RWPE2 (cell line): ENCODE measurements at regions not wholly inside any gene's neighbourhood (a gene's known extent, or its start where the extent isn't known, plus 50 kb on each side); places are given as distances from the start of the nearest gene placed in this dataset.
"Not testable (repeated sequence)": the region's sequence is repeated elsewhere in the genome, so short reads cannot be mapped to it uniquely, and the experiment has no call there.

ENCODE experiments used
- ATAC-seq: fragments of 200-7000 bp; cut with Tn5 transposase; 3 replicates; pipeline ENCODE4 v1.9.1; 2021; ENCODE audit warnings: low read depth
- DNase-seq: peaks from one replicate; pipeline ENCODE4 v3.0.0-alpha.2; 2020; ENCODE audit warnings: low spot score
- H3K27ac ChIP-seq: fragments of 450-650 bp; 2 replicates; pipeline ENCODE4 v1.5.1; 2017; ENCODE audit warnings: mild to moderate bottlenecking; ENCODE audit not compliant: poor library complexity, severe bottlenecking
- H3K27me3 ChIP-seq: fragments of 250-450 bp; sonication (Bioruptor Pico); 2 replicates; pipeline ENCODE4 v1.5.1; 2021; ENCODE audit warnings: mild to moderate bottlenecking, moderate library complexity; ENCODE audit not compliant: insufficient read depth, poor library complexity, severe bottlenecking
- H3K36me3 ChIP-seq: fragments of 250-450 bp; sonication (Bioruptor Pico); 2 replicates; pipeline ENCODE4 v1.5.1; 2020; ENCODE audit warnings: low read depth, mild to moderate bottlenecking, moderate library complexity
- H3K4me1 ChIP-seq: fragments of 250-450 bp; sonication (Bioruptor Pico); 2 replicates; pipeline ENCODE4 v1.5.1; 2021; ENCODE audit warnings: mild to moderate bottlenecking, moderate library complexity; ENCODE audit not compliant: insufficient read depth, poor library complexity, severe bottlenecking
- H3K4me3 ChIP-seq: fragments of 250-450 bp; sonication (Bioruptor Pico); 2 replicates; pipeline ENCODE4 v1.5.1; 2021; ENCODE audit warnings: mild to moderate bottlenecking, moderate library complexity; ENCODE audit not compliant: severe bottlenecking
- H3K9me3 ChIP-seq: fragments of 250-450 bp; sonication (Bioruptor Pico); 2 replicates; pipeline ENCODE4 v1.5.1; 2021; ENCODE audit warnings: mild to moderate bottlenecking, moderate library complexity; ENCODE audit not compliant: severe bottlenecking
- TF ChIP-seq, protein P1 (sequence below): fragments of 450-650 bp; IDR thresholded peaks from one replicate; pipeline ENCODE4 v1.5.1; 2017; ENCODE audit warnings: mild to moderate bottlenecking, moderate library complexity; ENCODE audit not compliant: poor library complexity, severe bottlenecking

DNA sequence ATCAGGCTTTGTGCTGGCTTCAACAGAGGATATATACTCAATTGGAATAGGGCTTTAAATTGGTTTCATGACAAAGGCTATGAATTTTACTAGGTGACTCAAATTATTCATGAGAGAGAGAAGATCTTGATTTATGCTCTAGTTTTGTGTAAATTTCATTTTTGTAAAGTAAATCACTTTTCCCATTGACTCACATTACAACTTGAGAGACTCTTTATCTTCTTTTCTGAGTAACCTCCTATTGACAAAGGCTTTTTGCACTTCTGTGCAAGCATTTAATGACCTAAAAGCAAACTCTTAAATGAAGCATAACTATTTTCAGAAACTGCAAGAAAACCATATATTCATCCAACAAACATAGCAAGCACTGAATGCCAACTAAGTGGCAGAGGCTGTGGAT lies 98.5 kb upstream of the RHOBTB1 start:
- Histone ChIP-seq H3K27ac (no peak overlapping the region), H3K27me3 (no peaks in the 10 kb centered on the region), H3K4me1 (no peaks in the 10 kb centered on the region), H3K9me3 (no peaks in the 10 kb centered on the region), H3K4me3 (no peak overlapping the region), H3K36me3 (no peaks in the 10 kb centered on the region)
- DNase-seq (no peak), ATAC-seq (no peak)
- TF ChIP-seq, protein P1, sequence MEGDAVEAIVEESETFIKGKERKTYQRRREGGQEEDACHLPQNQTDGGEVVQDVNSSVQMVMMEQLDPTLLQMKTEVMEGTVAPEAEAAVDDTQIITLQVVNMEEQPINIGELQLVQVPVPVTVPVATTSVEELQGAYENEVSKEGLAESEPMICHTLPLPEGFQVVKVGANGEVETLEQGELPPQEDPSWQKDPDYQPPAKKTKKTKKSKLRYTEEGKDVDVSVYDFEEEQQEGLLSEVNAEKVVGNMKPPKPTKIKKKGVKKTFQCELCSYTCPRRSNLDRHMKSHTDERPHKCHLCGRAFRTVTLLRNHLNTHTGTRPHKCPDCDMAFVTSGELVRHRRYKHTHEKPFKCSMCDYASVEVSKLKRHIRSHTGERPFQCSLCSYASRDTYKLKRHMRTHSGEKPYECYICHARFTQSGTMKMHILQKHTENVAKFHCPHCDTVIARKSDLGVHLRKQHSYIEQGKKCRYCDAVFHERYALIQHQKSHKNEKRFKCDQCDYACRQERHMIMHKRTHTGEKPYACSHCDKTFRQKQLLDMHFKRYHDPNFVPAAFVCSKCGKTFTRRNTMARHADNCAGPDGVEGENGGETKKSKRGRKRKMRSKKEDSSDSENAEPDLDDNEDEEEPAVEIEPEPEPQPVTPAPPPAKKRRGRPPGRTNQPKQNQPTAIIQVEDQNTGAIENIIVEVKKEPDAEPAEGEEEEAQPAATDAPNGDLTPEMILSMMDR, result no peak

GRCh38 chr10:61040399-61041016 lies 96.5 kb upstream of the RHOBTB1 start:
- TF ChIP-seq, protein P1, result no peak
- H3K4me3 ChIP-seq, result no peak overlapping the region
- H3K36me3 ChIP-seq, result no peaks in the 10 kb centered on the region
- no peaks in the 10 kb centered on the region for H3K4me1 ChIP-seq
- DNase-seq, result no peak
- ATAC-seq, result no peak
- H3K27me3 ChIP-seq, result no peaks in the 10 kb centered on the region
- H3K27ac ChIP-seq, result no peak overlapping the region
- H3K9me3 ChIP-seq, result no peaks in the 10 kb centered on the region

DNA sequence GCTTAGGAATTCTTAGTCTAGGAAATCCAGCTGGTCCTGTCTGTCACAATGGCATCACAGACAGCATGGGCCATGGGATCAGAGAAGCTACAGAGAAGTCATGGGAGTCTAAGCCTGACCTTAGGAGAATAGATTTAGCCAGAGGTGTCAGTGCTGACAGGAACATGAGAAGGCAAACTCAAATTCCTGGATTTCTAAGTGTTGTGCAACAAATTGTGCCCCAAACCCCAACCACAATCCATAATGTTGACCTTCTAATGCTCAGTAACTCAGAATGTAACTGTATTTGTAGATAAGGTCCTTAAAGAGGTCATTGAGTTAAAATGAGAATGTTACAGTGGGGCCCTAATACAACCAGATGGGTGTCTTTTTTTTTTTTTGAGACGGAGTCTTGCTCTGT lies 95.9 kb upstream of the RHOBTB1 start:
- TF ChIP-seq, protein P1, result no peak
- Histone ChIP-seq H3K4me1 (no peaks in the 10 kb centered on the region), H3K4me3 (no peak overlapping the region), H3K27ac (no peak overlapping the region), H3K27me3 (no peaks in the 10 kb centered on the region), H3K9me3 (no peaks in the 10 kb centered on the region), H3K36me3 (no peaks in the 10 kb centered on the region)
- ATAC-seq (no peak), DNase-seq (no peak)

- not testable (repeated sequence) for H3K9me3 ChIP-seq, ATAC-seq, DNase-seq, H3K36me3 ChIP-seq, H3K4me3 ChIP-seq, H3K27ac ChIP-seq, H3K4me1 ChIP-seq, H3K27me3 ChIP-seq
Observed at GRCh38 chr10:61037261-61037830, 93.4 kb upstream of the RHOBTB1 start.

DNA sequence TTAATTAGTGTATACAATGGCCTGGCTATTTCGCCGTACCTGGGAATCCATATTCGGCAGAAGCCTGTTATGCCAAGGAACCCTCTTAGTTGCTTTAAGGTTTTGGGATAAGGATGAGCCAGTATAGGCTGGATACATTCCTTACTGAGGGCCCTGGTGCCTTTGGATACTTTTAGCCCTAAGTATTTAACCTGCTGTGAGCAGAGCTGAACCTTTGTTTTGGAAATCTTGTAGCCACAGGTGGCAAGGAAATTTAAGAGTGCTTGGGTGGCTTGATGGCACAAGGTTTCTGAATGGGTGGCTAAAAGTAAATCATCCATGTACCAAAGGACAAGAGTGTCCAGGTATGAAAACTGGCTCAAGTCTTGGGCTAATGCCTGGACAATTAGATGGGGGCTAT lies 92.2 kb upstream of the RHOBTB1 start:
- not testable (repeated sequence) for H3K36me3 ChIP-seq, ATAC-seq, H3K27ac ChIP-seq, H3K27me3 ChIP-seq, DNase-seq, H3K4me3 ChIP-seq, H3K4me1 ChIP-seq, H3K9me3 ChIP-seq

GRCh38 chr10:61031341-61031740 lies 87.4 kb upstream of the RHOBTB1 start:
- Histone ChIP-seq H3K4me1 (no peaks in the 10 kb centered on the region), H3K27me3 (no peaks in the 10 kb centered on the region), H3K27ac (no peak overlapping the region), H3K36me3 (no peaks in the 10 kb centered on the region), H3K4me3 (no peak overlapping the region), H3K9me3 (no peaks in the 10 kb centered on the region)
- ATAC-seq, result no peak
- TF ChIP-seq, protein P1, result no peak
- no peak for DNase-seq
